ENCODE measurements at regions not wholly inside any gene's neighbourhood (a gene's known extent, or its start where the extent isn't known, plus 50 kb on each side); places are given as distances from the start of the nearest gene placed in this dataset.

DNA sequence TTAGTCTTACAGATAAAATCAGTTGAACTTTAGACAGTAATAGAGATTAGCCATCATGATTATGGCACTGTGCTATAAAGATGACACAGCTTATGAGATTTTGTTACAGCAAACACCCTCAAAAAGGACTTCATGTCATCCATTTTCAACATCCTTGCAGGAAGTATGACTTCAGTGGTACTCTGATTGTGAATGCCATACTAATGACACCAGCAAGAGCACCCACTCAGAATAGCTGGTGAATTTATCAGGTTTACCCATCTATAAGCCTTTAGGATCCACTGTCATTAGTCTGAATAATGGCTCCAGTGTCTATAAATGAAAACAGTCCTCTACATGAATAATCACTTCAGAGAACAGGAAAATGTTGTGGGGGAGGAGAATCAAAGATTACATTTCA, 615.2 kb downstream of the RPS29 start:
- DNase-seq (ENCODE audit: low spot score), result no peak

GRCh38 chr14:48967419-48967818, 618.8 kb downstream of the RPS29 start:
- in situ Hi-C loops (cut with HindIII; ENCODE audit: low sequenced_read_pairs), result no loop called here
- no peak for DNase-seq (ENCODE audit: low spot score)

More for the DNA sequence above, 615.2 kb downstream of the RPS29 start:
- in situ Hi-C loops (cut with HindIII; ENCODE audit: low sequenced_read_pairs), result no loop called here

- in situ Hi-C loops (cut with HindIII; ENCODE audit: low sequenced_read_pairs), result no loop called here
- DNase-seq (ENCODE audit: low spot score), result no peak
Measured at GRCh38 chr14:48963231-48963790, 622.9 kb downstream of the RPS29 start.

- in situ Hi-C loops (cut with HindIII; ENCODE audit: low sequenced_read_pairs), result no loop called here
- DNase-seq (ENCODE audit: low spot score), result no peak
Measured at GRCh38 chr14:48957486-48957885, 628.7 kb downstream of the RPS29 start.

DNA sequence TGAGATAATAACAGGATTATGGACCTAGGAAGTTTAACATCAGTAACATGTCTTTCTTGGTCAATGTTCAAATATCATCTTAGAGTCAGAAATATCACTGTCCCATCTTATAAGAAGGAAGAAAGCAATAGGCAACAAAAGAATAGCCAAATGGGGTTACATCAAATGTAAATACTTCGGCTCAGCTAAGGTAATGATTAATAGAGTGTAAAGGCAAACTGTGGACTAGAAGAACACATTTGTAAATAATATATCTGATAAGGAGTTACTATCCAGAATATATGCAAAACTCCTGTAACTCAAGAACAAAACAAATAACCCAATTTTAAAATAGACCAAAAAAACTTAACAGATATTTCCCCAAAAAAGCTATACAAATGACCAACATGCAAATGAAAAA, 630.3 kb downstream of the RPS29 start:
- no peak for DNase-seq (ENCODE audit: low spot score)
- in situ Hi-C loops (cut with HindIII; ENCODE audit: low sequenced_read_pairs), result no loop called here

DNA sequence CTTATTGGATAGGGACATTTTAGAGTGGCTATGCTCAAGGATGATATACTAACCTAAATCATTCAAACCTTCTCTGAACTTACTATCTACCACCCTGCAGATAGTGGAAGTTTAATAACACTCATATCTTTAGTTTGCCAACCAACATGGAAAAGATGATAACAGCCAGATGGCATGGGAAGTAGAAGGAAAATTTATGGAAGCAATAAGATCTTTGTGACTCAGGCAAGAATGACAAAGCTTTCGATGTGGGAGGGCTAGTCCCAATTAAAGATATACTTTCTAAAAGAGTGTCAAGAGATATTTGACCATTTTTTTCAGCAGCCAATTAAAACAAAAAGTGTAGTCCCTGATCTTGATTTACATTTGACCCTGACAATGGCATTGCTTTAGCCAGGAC, 631.7 kb downstream of the RPS29 start:
- in situ Hi-C loops (cut with HindIII; ENCODE audit: low sequenced_read_pairs), result no loop called here
- no peak for DNase-seq (ENCODE audit: low spot score)

GRCh38 chr14:48944809-48945208, 641.4 kb downstream of the RPS29 start:
- in situ Hi-C loops (cut with HindIII; ENCODE audit: low sequenced_read_pairs), result no loop called here
- DNase-seq (ENCODE audit: low spot score), result no peak

DNA sequence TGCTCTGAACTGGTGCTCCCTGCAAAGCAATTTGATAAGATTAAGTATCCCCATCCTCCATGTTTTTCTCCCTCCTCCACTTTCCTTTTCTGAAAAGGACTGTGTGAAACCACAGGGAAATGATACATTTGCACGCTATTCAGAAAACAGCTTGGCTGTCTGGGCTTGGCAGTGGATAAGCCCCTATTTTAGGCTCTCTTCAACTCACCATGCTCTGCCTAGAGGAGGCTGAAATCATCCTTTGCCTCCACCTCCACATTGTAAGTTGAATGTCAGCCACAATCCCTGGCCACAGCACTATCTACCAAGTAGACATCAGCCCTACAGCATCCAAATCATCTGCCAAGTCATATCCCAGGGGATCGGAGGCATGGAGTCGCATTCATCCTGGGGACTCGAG, 642.3 kb downstream of the RPS29 start:
- in situ Hi-C loops (cut with HindIII; ENCODE audit: low sequenced_read_pairs), result no loop called here
- DNase-seq (ENCODE audit: low spot score), result no peak

DNA sequence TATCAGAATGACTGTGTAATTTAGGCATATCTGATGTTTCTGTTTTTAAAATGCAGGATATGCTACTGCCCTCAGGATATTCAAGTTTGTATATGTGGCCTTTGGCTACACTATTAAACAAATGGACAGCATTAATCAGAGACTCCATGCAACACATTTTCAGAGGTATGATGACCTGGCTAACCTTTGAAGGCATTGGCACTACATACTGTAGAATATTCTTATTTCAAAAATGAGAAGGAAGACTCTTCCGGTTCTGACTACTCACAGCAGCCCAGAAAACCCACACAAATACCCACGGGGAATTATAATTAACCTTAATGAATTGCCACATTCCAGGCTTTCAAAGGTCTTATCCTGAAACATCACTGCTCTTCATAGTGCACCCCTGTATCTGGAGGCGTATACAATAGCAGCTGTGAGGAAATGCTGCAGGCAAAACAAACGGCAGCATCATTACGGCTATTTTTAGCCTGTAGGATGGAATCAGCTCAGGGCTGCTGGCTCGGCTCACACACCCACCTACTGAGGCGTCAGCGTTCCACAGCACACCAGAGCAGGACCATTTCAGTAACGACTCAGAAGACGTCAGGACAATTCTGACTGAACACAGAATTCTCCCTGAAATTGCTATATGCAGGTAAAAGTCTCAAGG, 648.5 kb downstream of the RPS29 start:
- no peak for DNase-seq (ENCODE audit: low spot score)
- in situ Hi-C loops (cut with HindIII; ENCODE audit: low sequenced_read_pairs), result no loop called here

DNA sequence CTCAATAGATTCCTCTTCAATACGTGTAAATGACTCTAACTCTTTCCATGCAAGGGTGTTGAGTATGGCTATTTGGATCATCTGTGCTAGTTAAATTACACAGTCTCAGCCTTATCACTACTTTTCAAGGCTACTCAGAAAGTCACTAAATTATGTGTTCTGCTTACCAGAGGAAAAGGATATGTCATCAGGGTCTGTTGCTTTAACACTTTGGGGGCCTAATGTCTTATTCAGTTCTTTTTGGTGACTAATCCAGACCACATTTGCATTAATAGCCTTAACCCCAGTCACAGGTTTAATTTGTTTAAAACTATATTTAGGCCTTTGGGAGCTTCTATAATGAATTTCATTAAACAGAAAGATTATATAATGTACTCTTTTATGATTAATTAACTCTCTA, 649.3 kb downstream of the RPS29 start:
- in situ Hi-C loops (cut with HindIII; ENCODE audit: low sequenced_read_pairs), result no loop called here
- DNase-seq (ENCODE audit: low spot score), result no peak

DNA sequence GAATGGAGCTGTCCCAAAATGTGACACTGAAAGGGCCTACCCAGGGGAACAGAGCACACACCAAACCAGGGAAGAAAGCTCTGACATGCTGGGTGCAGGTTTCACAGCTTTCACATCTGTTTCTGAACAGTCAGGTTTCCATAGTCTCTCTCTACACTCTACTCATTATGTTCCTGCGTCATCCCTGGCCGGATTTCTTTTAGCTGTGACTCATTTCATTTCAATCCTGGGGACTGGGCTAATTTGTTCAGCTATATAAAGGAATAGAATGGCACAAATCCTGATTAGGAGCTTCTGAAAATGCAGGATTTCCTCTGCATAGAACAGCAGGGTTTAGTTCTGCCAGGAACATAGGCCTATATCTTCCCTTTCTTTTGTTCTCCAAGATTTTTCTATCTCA, 649.8 kb downstream of the RPS29 start:
- DNase-seq (ENCODE audit: low spot score), result no peak
- in situ Hi-C loops (cut with HindIII; ENCODE audit: low sequenced_read_pairs), result no loop called here

DNA sequence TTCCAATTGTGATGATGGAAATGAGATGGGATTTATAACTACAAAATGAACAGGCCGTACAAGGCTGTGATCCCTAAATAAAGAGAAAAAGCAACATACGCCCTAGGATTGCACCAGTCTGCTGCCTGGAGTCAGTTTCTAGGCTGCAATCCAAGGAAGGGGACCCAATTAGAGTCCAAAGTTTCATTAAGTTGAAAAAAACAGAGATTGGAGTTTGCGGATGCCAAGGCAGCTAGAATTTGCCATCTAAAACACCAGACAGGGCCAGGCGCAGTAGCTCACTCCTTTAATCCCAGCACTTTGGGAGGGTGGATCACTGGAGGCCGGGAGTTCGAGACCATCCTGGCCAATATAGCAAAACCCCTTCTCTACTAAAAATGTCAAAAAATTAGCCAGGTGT, 661.0 kb downstream of the RPS29 start:
- in situ Hi-C loops (cut with HindIII; ENCODE audit: low sequenced_read_pairs), result no loop called here

GRCh38 chr14:48914921-48915320, 671.3 kb downstream of the RPS29 start:
- DNase-seq (ENCODE audit: low spot score), result no peak
- in situ Hi-C loops (cut with HindIII; ENCODE audit: low sequenced_read_pairs), result no loop called here

More for the DNA sequence above, 661.0 kb downstream of the RPS29 start:
- DNase-seq (ENCODE audit: low spot score), result no peak

DNA sequence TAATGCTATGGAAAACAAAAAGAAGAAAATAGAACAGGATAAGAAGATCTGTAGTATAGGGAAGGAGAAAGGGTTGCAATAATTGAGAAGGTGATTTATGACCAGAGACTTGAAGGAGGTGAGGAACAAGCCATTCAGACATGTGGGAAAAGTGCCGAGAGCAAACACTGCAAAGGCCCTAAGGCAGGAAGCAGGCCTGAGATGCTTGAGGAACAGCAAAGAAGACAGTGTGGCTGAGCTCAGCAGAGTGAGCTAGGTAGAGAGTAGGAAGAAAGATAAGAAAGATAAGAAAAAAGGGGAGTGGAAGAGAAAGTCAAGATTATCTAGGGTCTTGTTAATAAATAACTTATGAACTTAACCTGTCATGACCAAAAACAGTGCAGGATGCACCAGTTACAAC, 671.8 kb downstream of the RPS29 start:
- in situ Hi-C loops (cut with HindIII; ENCODE audit: low sequenced_read_pairs), result no loop called here
- no peak for DNase-seq (ENCODE audit: low spot score)

DNA sequence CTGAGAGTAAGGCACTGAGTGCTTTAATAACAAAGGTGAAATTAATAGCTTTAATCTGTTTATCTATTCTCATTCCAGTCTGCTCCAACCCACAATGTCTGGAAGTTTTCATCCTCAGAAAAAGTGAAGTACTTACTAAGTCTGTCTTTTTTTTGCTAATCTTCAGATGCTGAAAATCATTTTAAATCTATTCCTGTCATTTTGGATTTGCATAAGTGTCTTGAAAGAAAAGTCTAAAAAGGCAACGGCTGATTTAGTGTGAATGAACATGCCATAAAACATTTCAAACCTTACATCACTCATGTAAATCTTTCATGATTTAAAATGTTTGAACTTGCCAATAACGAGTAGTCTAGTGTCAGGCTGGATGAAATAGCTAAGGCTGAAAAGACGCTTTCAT, 685.6 kb downstream of the RPS29 start:
- DNase-seq (ENCODE audit: low spot score), result no peak
- in situ Hi-C loops (cut with HindIII; ENCODE audit: low sequenced_read_pairs), result no loop called here

GRCh38 chr14:48890333-48890732, 695.8 kb downstream of the RPS29 start:
- no peak for DNase-seq (ENCODE audit: low spot score)
- in situ Hi-C loops (cut with HindIII; ENCODE audit: low sequenced_read_pairs), result no loop called here

- in situ Hi-C loops (cut with HindIII; ENCODE audit: low sequenced_read_pairs), result no loop called here
- DNase-seq (ENCODE audit: low spot score), result no peak
Measured at GRCh38 chr14:48876806-48877340, 709.3 kb downstream of the RPS29 start.

GRCh38 chr14:48874711-48875110, 711.5 kb downstream of the RPS29 start:
- in situ Hi-C loops (cut with HindIII; ENCODE audit: low sequenced_read_pairs), result no loop called here
- DNase-seq (ENCODE audit: low spot score), result no peak

GRCh38 chr14:48857366-48857765, 728.8 kb downstream of the RPS29 start:
- in situ Hi-C loops (cut with HindIII; ENCODE audit: low sequenced_read_pairs), result no loop called here
- DNase-seq (ENCODE audit: low spot score), result no peak

GRCh38 chr14:48853159-48853558, 733.0 kb downstream of the RPS29 start:
- in situ Hi-C loops (cut with HindIII; ENCODE audit: low sequenced_read_pairs), result no loop called here
- no peak for DNase-seq (ENCODE audit: low spot score)

GRCh38 chr14:48849741-48850322, 736.3 kb downstream of the RPS29 start:
- DNase-seq (ENCODE audit: low spot score), result no peak
- in situ Hi-C loops (cut with HindIII; ENCODE audit: low sequenced_read_pairs), result no loop called here
